H1 (cell line): ENCODE measurements at regions not wholly inside any gene's neighbourhood (a gene's known extent, or its start where the extent isn't known, plus 50 kb on each side); places are given as distances from the start of the nearest gene placed in this dataset.

Source experiments
- CTCF ChIA-PET: fragments of 300-600 bp; sonication (Branson Sonifier 250); formaldehyde crosslinking; loops from one replicate; lab custom pipeline; 2021; ENCODE audit not compliant: partially characterized antibody; lab: Charles Lee
- POLR2A ChIA-PET: fragments of 300-600 bp; sonication (Branson Sonifier 250); formaldehyde crosslinking; loops from one replicate; lab custom pipeline; 2021; ENCODE audit warnings: inconsistent platforms; ENCODE audit not compliant: partially characterized antibody; lab: Charles Lee
- DNase-seq, 2 experiments: peaks; one replicate each; pipeline versions ENCODE4 v3.0.0 to v3.0.0-alpha.2; 2010 to 2022; ENCODE audit warnings: low spot score in 2 of 2, low read depth in 1 of 2, mixed read lengths in 1 of 2
- FAIRE-seq: peaks from 2 replicates; lab custom pipeline; 2011; peaks lifted over from hg19 to GRCh38; lab: Jason Lieb, UNC
- H2AFZ ChIP-seq: 2 replicates; pipeline ENCODE4 v1.8.1; 2012; ENCODE audit warnings: low read length, inconsistent platforms
- H2AK5ac ChIP-seq: 2 replicates; pipeline ENCODE4 v1.6.1; 2013; ENCODE audit warnings: low read depth, low read length
- H2BK120ac ChIP-seq: replicated peaks from 2 replicates; pipeline ENCODE3; 2013; ENCODE audit warnings: low read depth, low read length, inconsistent platforms
- H2BK12ac ChIP-seq: 2 replicates; pipeline ENCODE4 v1.6.1; 2013; ENCODE audit warnings: low read depth, low read length
- H2BK15ac ChIP-seq: 2 replicates; pipeline ENCODE4 v1.6.1; 2013; ENCODE audit warnings: low read length
- H2BK20ac ChIP-seq: 2 replicates; pipeline ENCODE4 v1.6.1; 2013; ENCODE audit warnings: low read length
- H2BK5ac ChIP-seq: 2 replicates; pipeline ENCODE4 v1.6.1; 2013; ENCODE audit warnings: low read depth, low read length
- H3K14ac ChIP-seq: 2 replicates; pipeline ENCODE4 v1.6.1; 2013; ENCODE audit warnings: inconsistent platforms; ENCODE audit not compliant: insufficient read length
- H3K18ac ChIP-seq: 2 replicates; pipeline ENCODE4 v1.6.1; 2013; ENCODE audit warnings: low read length; ENCODE audit errors: extremely low read depth
- H3K23ac ChIP-seq: 2 replicates; pipeline ENCODE4 v1.6.1; 2013; ENCODE audit warnings: inconsistent platforms; ENCODE audit not compliant: insufficient read length
- H3K23me2 ChIP-seq: 2 replicates; pipeline ENCODE4 v1.6.1; 2013; ENCODE audit warnings: low read depth, low read length
- H3K27ac ChIP-seq: 2 replicates; pipeline ENCODE4 v1.6.1; 2011; ENCODE audit warnings: low read depth, low read length, inconsistent platforms
- H3K27me3 ChIP-seq, 4 experiments: replicated peaks in 1 of 4; 1 replicate in 1 of 4; 2 replicates in 3 of 4; pipeline versions ENCODE4 v1.6.1 to v1.8.1; 2011 to 2013; ENCODE audit warnings: low read length in 3 of 4, mild to moderate bottlenecking in 3 of 4, inconsistent platforms in 2 of 4, mixed read lengths in 2 of 4, moderate library complexity in 1 of 4; ENCODE audit not compliant: control insufficient read depth in 3 of 4, insufficient read depth in 3 of 4; ENCODE audit errors: extremely low read depth in 1 of 4
- H3K36me3 ChIP-seq, 4 experiments: 2 replicates each; pipeline versions ENCODE4 v1.6.1 to v1.8.1; 2011 to 2013; ENCODE audit warnings: mild to moderate bottlenecking in 4 of 4, low read length in 3 of 4, moderate library complexity in 2 of 4, control low read depth in 1 of 4, inconsistent platforms in 1 of 4; ENCODE audit not compliant: insufficient read depth in 4 of 4, control insufficient read depth in 2 of 4
- H3K4ac ChIP-seq: replicated peaks from 2 replicates; pipeline ENCODE3; 2013; ENCODE audit warnings: low read length, low read depth, mixed read lengths, inconsistent platforms; ENCODE audit not compliant: insufficient read length
- H3K4me1 ChIP-seq, 4 experiments: replicated peaks in 1 of 4; 1 replicate in 1 of 4; 2 replicates in 3 of 4; pipeline versions ENCODE4 v1.6.1 to v1.8.1; 2011 to 2013; ENCODE audit warnings: low read length in 3 of 4, inconsistent platforms in 2 of 4, mixed read lengths in 1 of 4; ENCODE audit not compliant: insufficient read depth in 4 of 4, control insufficient read depth in 3 of 4
- H3K4me2 ChIP-seq, 2 experiments: 2 replicates each; pipeline versions ENCODE4 v1.6.1 to v1.8.1; 2011 to 2013; ENCODE audit warnings: low read depth in 2 of 2, low read length in 2 of 2, control low read depth in 1 of 2, inconsistent platforms in 1 of 2, mild to moderate bottlenecking in 1 of 2; ENCODE audit not compliant: insufficient read depth in 1 of 2
- H3K4me3 ChIP-seq, 4 experiments: fragments of 200-600, 300-600 bp in 1 of 4; sonication (generic), shearing (Covaris generic), sonication (Bioruptor Twin) in 1 of 4; 2 replicates each; pipeline versions ENCODE4 v1.5.1 to v1.8.1; 2011 to 2016; ENCODE audit warnings: low read length in 4 of 4, low read depth in 3 of 4, control low read depth in 2 of 4, inconsistent platforms in 2 of 4, mild to moderate bottlenecking in 2 of 4, mixed read lengths in 1 of 4, moderate library complexity in 1 of 4; ENCODE audit not compliant: insufficient read depth in 2 of 4; ENCODE audit errors: extremely low read depth in 1 of 4
- H3K56ac ChIP-seq: replicated peaks from 2 replicates; pipeline ENCODE3; 2013; ENCODE audit warnings: low read depth, mild to moderate bottlenecking, mixed read lengths, low read length, inconsistent platforms; ENCODE audit not compliant: insufficient read length
- H3K79me1 ChIP-seq: 2 replicates; pipeline ENCODE4 v1.6.1; 2013; ENCODE audit warnings: low read depth, low read length, control low read depth
- H3K79me2 ChIP-seq, 2 experiments: 2 replicates each; pipeline versions ENCODE4 v1.6.1 to v1.8.1; 2012 to 2013; ENCODE audit warnings: low read length in 2 of 2, mild to moderate bottlenecking in 2 of 2, inconsistent platforms in 1 of 2; ENCODE audit not compliant: insufficient read depth in 2 of 2, control insufficient read depth in 1 of 2
- H3K9ac ChIP-seq, 4 experiments: replicated peaks in 1 of 4; 1 replicate in 1 of 4; 2 replicates in 3 of 4; pipeline versions ENCODE4 v1.6.1 to v1.8.1; 2011 to 2013; ENCODE audit warnings: low read depth in 3 of 4, low read length in 3 of 4, control low read depth in 2 of 4, mild to moderate bottlenecking in 2 of 4, moderate library complexity in 2 of 4, inconsistent platforms in 1 of 4; ENCODE audit errors: extremely low read depth in 1 of 4
- H3K9me3 ChIP-seq, 2 experiments: 2 replicates each; pipeline versions ENCODE4 v1.6.1 to v1.8.1; 2012 to 2013; ENCODE audit warnings: mild to moderate bottlenecking in 2 of 2, moderate library complexity in 2 of 2, control low read depth in 1 of 2, inconsistent platforms in 1 of 2, low read depth in 1 of 2, low read length in 1 of 2, mixed read lengths in 1 of 2; ENCODE audit not compliant: insufficient read depth in 2 of 2
- H4K20me1 ChIP-seq, 2 experiments: replicated peaks in 1 of 2; 2 replicates each; pipeline versions ENCODE3 to v1.8.1; 2011 to 2013; ENCODE audit warnings: inconsistent platforms in 2 of 2, low read length in 2 of 2, mild to moderate bottlenecking in 1 of 2; ENCODE audit not compliant: insufficient read depth in 2 of 2, control insufficient read depth in 1 of 2
- H4K5ac ChIP-seq: 2 replicates; pipeline ENCODE4 v1.6.1; 2013; ENCODE audit warnings: low read length, low read depth, mixed read lengths, inconsistent platforms; ENCODE audit not compliant: insufficient read length
- H4K8ac ChIP-seq: 2 replicates; pipeline ENCODE4 v1.8.0; 2013; ENCODE audit warnings: mild to moderate bottlenecking, moderate library complexity, low read length, inconsistent platforms; ENCODE audit not compliant: insufficient read depth; ENCODE audit errors: extremely low read depth
- H4K91ac ChIP-seq: replicated peaks from 2 replicates; pipeline ENCODE3; 2013; ENCODE audit warnings: low read length, mixed read lengths, inconsistent platforms; ENCODE audit not compliant: insufficient read length
- CHD1 ChIP-seq: IDR thresholded peaks from 2 replicates; pipeline ENCODE4 v1.6.1; 2012; ENCODE audit warnings: low read depth, low read length, improper control_type of control experiment
- GABPA ChIP-seq: IDR thresholded peaks from 2 replicates; pipeline ENCODE4 v1.6.1; 2011; ENCODE audit warnings: mild to moderate bottlenecking, low read length, moderate library complexity, borderline replicate concordance; ENCODE audit not compliant: insufficient read depth
- POU5F1 ChIP-seq: IDR thresholded peaks from 2 replicates; pipeline ENCODE4 v1.6.1; 2011; ENCODE audit warnings: low read depth, mild to moderate bottlenecking, low read length, moderate library complexity
- TEAD4 ChIP-seq: IDR thresholded peaks from 2 replicates; pipeline ENCODE4 v1.6.1; 2012; ENCODE audit warnings: low read depth, low read length, inconsistent platforms, mixed read lengths
- WGBS, 2 experiments: shearing (Covaris generic) in 1 of 2; methylation state at CpG; one replicate each; pipeline versions ENCODE4 v1.1.6 to v1.1.7; 2013 to 2015; ENCODE audit warnings: low lambda C conversion rate in 2 of 2, mixed read lengths in 2 of 2, inconsistent platforms in 1 of 2, low coverage in 1 of 2, missing lambda C conversion rate in 1 of 2; ENCODE audit not compliant: insufficient replicate concordance in 2 of 2, insufficient coverage in 1 of 2, insufficient read length in 1 of 2; ENCODE audit errors: extremely low coverage in 1 of 2, missing lambda C conversion rate in 1 of 2; 5-methylcytosine and 5-hydroxymethylcytosine counted together

DNA sequence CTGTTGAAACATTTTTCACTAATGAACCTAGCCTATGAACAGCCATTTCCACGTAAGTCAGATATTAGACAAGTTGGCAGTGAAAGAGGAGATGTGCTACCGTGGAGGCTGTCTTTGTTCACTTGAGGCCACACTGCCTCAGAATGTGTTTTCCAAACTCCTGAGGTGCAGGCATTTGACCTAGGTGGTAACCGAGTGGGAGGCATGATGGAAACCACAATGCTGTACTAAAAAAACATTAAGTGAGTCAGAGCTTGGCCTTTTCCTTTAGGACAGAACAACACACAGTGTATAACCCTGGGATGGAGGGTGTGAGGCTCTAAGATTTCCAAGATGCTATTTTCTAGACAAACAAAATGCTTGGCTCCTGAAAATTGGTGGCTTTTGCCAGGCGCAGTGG is 406.3 kb downstream of the SOX2 start:
- Histone ChIP-seq H3K4me3 (no peak overlapping the region), H3K79me1 (no peaks in the 10 kb centered on the region), H3K23me2 (peaks cover 5% of the 10 kb centered on the region; the same call in 1 of the 2 replicates), H4K5ac (no peak overlapping the region), H3K14ac (no peak overlapping the region), H3K9ac (no peak overlapping the region), H2AFZ (no peak overlapping the region), H2BK5ac (no peak overlapping the region), H3K79me2 (no peaks in the 10 kb centered on the region), H4K91ac (no peak overlapping the region), H3K9me3 (no peaks in the 10 kb centered on the region), H3K27me3 (peaks cover 8 to 30% (median 14%) of the 10 kb centered on the region in 4 experiments), H3K4me1 (peaks cover 0 to 6% (median 0%) of the 10 kb centered on the region in 4 experiments; a peak in 3 of 7 replicates), H3K56ac (no peak overlapping the region), H4K8ac (no peak overlapping the region), H2BK12ac (no peak overlapping the region), H3K4ac (no peak overlapping the region), H2BK20ac (no peak overlapping the region), H3K23ac (no peak overlapping the region), H4K20me1 (peaks cover 0 to 2% of the 10 kb centered on the region in 2 experiments), H3K18ac (no peak overlapping the region), H3K4me2 (no peak overlapping the region), H3K27ac (no peak overlapping the region), H3K36me3 (no peaks in the 10 kb centered on the region), H2BK15ac (no peak overlapping the region), H2BK120ac (no peak overlapping the region), H2AK5ac (no peak overlapping the region)
- 88% methylated on average over 4 of the region's 4 CpGs; no CpG with 5 or more reads in 1 of the 2 experiments for WGBS, 2 experiments
- ChIA-PET CTCF (no interaction called here), POLR2A (no interaction called here)
- DNase-seq (no peak), FAIRE-seq (no peak)
- TF ChIP-seq CHD1 (no peak), GABPA (no peak), POU5F1 (no peak), TEAD4 (no peak)
